HG03342 (cell line): ENCODE measurements at regions not wholly inside any gene's neighbourhood (a gene's known extent, or its start where the extent isn't known, plus 50 kb on each side); places are given as distances from the start of the nearest gene placed in this dataset.
"Not testable (repeated sequence)": the region's sequence is repeated elsewhere in the genome, so short reads cannot be mapped to it uniquely, and the experiment has no call there.

ENCODE experiments used
- ATAC-seq: cut with Tn5 transposase; IDR thresholded peaks from one replicate; pipeline ENCODE4 v1.9.1; 2021; ENCODE audit warnings: mild to moderate bottlenecking, moderate library complexity; ENCODE audit not compliant: unreplicated experiment

- ATAC-seq: no peak
Measured at GRCh38 chr13:27327633-27328032, 57.0 kb downstream of the RASL11A start.

GRCh38 chr13:27329210-27329609 lies 58.6 kb downstream of the RASL11A start:
- no peak for ATAC-seq

- ATAC-seq: no peak
Measured at GRCh38 chr13:27334774-27335435, 64.3 kb downstream of the RASL11A start.

GRCh38 chr13:27336014-27336673 lies 65.5 kb downstream of the RASL11A start:
- ATAC-seq: no peak

- no peak for ATAC-seq
Measured at GRCh38 chr13:27338207-27338606, 67.6 kb downstream of the RASL11A start.

GRCh38 chr13:27338816-27339215 lies 68.2 kb downstream of the RASL11A start:
- ATAC-seq: no peak

GRCh38 chr13:27339299-27339698 lies 68.7 kb downstream of the RASL11A start:
- no peak for ATAC-seq

- ATAC-seq: no peak
Measured at GRCh38 chr13:27341616-27342015, 71.0 kb downstream of the RASL11A start.

- ATAC-seq: no peak
Measured at GRCh38 chr13:27347211-27347772, 76.7 kb downstream of the RASL11A start.

GRCh38 chr13:27348461-27348860 lies 76.0 kb upstream of the GTF3A start:
- ATAC-seq: no peak

GRCh38 chr13:27349458-27349857 lies 75.0 kb upstream of the GTF3A start:
- ATAC-seq: no peak

GRCh38 chr13:27350825-27351224 lies 73.6 kb upstream of the GTF3A start:
- ATAC-seq: not testable (repeated sequence)

- no peak for ATAC-seq
Measured at GRCh38 chr13:27352698-27353097, 71.7 kb upstream of the GTF3A start.

GRCh38 chr13:27353166-27353583 lies 71.2 kb upstream of the GTF3A start:
- peak; percentile 98 for ATAC-seq

GRCh38 chr13:27353708-27354107 lies 70.7 kb upstream of the GTF3A start:
- ATAC-seq: no peak

- ATAC-seq: no peak
Measured at GRCh38 chr13:27354379-27354778, 70.0 kb upstream of the GTF3A start.

- ATAC-seq: no peak
Measured at GRCh38 chr13:27355894-27356293, 68.5 kb upstream of the GTF3A start.

- no peak for ATAC-seq
Measured at GRCh38 chr13:27358420-27358819, 66.0 kb upstream of the GTF3A start.

GRCh38 chr13:27359199-27359821 lies 65.1 kb upstream of the GTF3A start:
- peak; percentile 50 for ATAC-seq

- no peak for ATAC-seq
Measured at GRCh38 chr13:27360562-27360961, 63.9 kb upstream of the GTF3A start.

GRCh38 chr13:27362064-27362751 lies 62.2 kb upstream of the GTF3A start:
- ATAC-seq: peak; percentile 88
